ENCODE measurements at regions not wholly inside any gene's neighbourhood (a gene's known extent, or its start where the extent isn't known, plus 50 kb on each side); places are given as distances from the start of the nearest gene placed in this dataset.

- intact Hi-C loops (cut with DNase I) = no loop called here
- Histone ChIP-seq H3K9ac (ENCODE audit: low read depth in 2 of 2, low read length in 2 of 2) (no peak overlapping the region), H3K4me3 (no peak overlapping the region), H3K4me1 (no peaks in the 10 kb centered on the region), H3K27me3 (no peaks in the 10 kb centered on the region), H3K36me3 (no peaks in the 10 kb centered on the region), H3K27ac (no peak overlapping the region), H3K9me3 (no peaks in the 10 kb centered on the region)
- no peak for DNase-seq
- TF ChIP-seq, protein P1, sequence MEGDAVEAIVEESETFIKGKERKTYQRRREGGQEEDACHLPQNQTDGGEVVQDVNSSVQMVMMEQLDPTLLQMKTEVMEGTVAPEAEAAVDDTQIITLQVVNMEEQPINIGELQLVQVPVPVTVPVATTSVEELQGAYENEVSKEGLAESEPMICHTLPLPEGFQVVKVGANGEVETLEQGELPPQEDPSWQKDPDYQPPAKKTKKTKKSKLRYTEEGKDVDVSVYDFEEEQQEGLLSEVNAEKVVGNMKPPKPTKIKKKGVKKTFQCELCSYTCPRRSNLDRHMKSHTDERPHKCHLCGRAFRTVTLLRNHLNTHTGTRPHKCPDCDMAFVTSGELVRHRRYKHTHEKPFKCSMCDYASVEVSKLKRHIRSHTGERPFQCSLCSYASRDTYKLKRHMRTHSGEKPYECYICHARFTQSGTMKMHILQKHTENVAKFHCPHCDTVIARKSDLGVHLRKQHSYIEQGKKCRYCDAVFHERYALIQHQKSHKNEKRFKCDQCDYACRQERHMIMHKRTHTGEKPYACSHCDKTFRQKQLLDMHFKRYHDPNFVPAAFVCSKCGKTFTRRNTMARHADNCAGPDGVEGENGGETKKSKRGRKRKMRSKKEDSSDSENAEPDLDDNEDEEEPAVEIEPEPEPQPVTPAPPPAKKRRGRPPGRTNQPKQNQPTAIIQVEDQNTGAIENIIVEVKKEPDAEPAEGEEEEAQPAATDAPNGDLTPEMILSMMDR (IDR thresholded peaks at IDR 0.05) = no peak
Measured at GRCh38 chr5:3654515-3654914, 58.9 kb downstream of the IRX1 start.

DNA sequence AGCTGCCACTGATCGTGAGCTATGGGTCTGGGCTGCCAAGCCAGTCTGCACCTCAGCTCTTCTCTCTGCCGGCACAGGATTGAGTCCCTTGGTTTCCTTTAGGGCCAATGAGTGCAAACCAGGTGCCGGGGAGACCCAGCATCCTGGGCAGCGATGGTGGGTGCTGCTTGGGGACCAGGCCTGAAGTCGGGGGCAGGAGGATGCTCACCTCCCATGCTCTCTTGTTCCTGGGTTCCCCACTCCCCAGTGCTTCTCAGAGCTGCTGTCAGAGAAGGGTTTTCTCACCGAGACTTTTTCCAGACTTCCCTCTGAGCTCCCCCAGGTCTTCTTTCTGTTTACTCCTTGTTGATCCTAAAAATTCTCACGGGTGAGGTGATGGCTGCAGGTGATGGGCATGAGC lies 61.2 kb downstream of the IRX1 start:
- no peak overlapping the region for H3K27ac ChIP-seq
- H3K36me3 ChIP-seq = no peaks in the 10 kb centered on the region
- H3K9ac ChIP-seq (ENCODE audit: low read depth in 2 of 2, low read length in 2 of 2) = no peak overlapping the region
- no peaks in the 10 kb centered on the region for H3K9me3 ChIP-seq
- H3K4me3 ChIP-seq = no peak overlapping the region
- no peaks in the 10 kb centered on the region for H3K27me3 ChIP-seq
- intact Hi-C loops (cut with DNase I) = no loop called here
- DNase-seq = no peak
- H3K4me1 ChIP-seq = no peaks in the 10 kb centered on the region
- TF ChIP-seq, protein P1 (IDR thresholded peaks at IDR 0.05) = no peak

GRCh38 chr5:3657364-3658022 lies 61.9 kb downstream of the IRX1 start:
- H3K4me3 ChIP-seq = no peak overlapping the region
- TF ChIP-seq, protein P1 (IDR thresholded peaks at IDR 0.05) = no peak
- no peaks in the 10 kb centered on the region for H3K27me3 ChIP-seq
- H3K27ac ChIP-seq = no peak overlapping the region
- no peaks in the 10 kb centered on the region for H3K9me3 ChIP-seq
- intact Hi-C loops (cut with DNase I) = no loop called here
- H3K4me1 ChIP-seq = no peaks in the 10 kb centered on the region
- no peak for DNase-seq
- no peak overlapping the region for H3K9ac ChIP-seq (ENCODE audit: low read depth in 2 of 2, low read length in 2 of 2)
- no peaks in the 10 kb centered on the region for H3K36me3 ChIP-seq

DNA sequence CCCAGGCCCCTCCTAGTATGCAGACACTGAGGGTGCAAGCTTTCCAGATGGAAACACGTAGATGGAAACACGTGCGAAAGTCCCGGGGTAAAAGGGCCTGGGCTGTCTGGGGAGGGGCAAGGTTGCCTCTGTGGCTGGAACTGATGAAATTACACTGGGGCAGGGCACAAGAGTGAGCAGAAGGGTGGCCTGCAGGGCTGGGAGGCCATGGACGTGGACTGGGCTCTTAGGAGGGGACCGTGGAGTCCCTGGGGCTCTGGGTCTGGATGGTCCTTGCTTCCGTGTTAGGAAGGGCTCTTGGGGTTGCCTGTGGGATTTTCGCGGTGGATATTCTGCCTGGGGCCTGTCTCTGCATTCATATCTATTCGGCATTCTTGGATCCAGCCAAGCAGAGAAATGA lies 63.3 kb downstream of the IRX1 start:
- Histone ChIP-seq H3K27ac (no peak overlapping the region), H3K36me3 (no peaks in the 10 kb centered on the region), H3K9ac (ENCODE audit: low read depth in 2 of 2, low read length in 2 of 2) (no peak overlapping the region), H3K4me3 (no peak overlapping the region), H3K9me3 (no peaks in the 10 kb centered on the region), H3K4me1 (no peaks in the 10 kb centered on the region), H3K27me3 (no peaks in the 10 kb centered on the region)
- TF ChIP-seq, protein P1 (IDR thresholded peaks at IDR 0.05) = no peak
- DNase-seq = no peak
- intact Hi-C loops (cut with DNase I) = no loop called here

GRCh38 chr5:3659907-3660306 lies 64.3 kb downstream of the IRX1 start:
- H3K4me3 ChIP-seq = no peak overlapping the region
- no peaks in the 10 kb centered on the region for H3K4me1 ChIP-seq
- no peak for DNase-seq
- H3K27ac ChIP-seq = no peak overlapping the region
- H3K9me3 ChIP-seq = no peaks in the 10 kb centered on the region
- intact Hi-C loops (cut with DNase I) = no loop called here
- H3K27me3 ChIP-seq = no peaks in the 10 kb centered on the region
- TF ChIP-seq, protein P1 (IDR thresholded peaks at IDR 0.05) = no peak
- H3K9ac ChIP-seq (ENCODE audit: low read depth in 2 of 2, low read length in 2 of 2) = no peak overlapping the region
- H3K36me3 ChIP-seq = no peaks in the 10 kb centered on the region

All from colonic mucosa (tissue), 4 donors.